ENCODE measurements at regions not wholly inside any gene's neighbourhood (a gene's known extent, or its start where the extent isn't known, plus 50 kb on each side); places are given as distances from the start of the nearest gene placed in this dataset.

DNA sequence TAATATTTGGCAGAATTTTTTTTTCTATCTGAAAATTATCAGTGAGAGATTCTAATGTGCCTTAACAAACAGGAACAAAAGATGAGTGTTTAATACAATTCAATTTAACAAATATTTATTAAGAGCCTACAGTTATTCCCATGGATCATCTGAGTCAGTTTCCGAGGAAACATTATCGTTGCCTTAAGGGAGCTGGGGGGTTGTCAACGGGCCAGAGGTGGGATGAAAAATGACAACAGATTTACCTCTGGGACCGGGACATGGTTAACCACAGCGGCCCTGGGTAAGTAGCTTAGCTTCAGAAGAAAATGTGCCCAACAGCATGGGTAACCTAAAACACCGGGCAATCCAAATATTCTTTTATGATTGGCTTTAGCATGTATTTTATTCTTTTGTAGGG, 113.6 kb downstream of the DAD1 start:
- TF ChIP-seq, protein P1, sequence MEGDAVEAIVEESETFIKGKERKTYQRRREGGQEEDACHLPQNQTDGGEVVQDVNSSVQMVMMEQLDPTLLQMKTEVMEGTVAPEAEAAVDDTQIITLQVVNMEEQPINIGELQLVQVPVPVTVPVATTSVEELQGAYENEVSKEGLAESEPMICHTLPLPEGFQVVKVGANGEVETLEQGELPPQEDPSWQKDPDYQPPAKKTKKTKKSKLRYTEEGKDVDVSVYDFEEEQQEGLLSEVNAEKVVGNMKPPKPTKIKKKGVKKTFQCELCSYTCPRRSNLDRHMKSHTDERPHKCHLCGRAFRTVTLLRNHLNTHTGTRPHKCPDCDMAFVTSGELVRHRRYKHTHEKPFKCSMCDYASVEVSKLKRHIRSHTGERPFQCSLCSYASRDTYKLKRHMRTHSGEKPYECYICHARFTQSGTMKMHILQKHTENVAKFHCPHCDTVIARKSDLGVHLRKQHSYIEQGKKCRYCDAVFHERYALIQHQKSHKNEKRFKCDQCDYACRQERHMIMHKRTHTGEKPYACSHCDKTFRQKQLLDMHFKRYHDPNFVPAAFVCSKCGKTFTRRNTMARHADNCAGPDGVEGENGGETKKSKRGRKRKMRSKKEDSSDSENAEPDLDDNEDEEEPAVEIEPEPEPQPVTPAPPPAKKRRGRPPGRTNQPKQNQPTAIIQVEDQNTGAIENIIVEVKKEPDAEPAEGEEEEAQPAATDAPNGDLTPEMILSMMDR (conservative IDR thresholded peaks at IDR 0.05; ENCODE audit: low read depth, low read length): no peak
- TF ChIP-seq MAZ (IDR thresholded peaks at IDR 0.05; ENCODE audit: borderline replicate concordance, low read depth, low read length): no peak
- TF ChIP-seq SMC3 (IDR thresholded peaks at IDR 0.05; ENCODE audit: low read depth, low read length): no peak
- no peak for TF ChIP-seq RCOR1 (IDR thresholded peaks at IDR 0.05; ENCODE audit: insufficient replicate concordance, low read length)
- no peak for TF ChIP-seq RAD21 (IDR thresholded peaks at IDR 0.05; ENCODE audit: low read length)
- TF ChIP-seq NFE2L2 (IDR thresholded peaks at IDR 0.05; ENCODE audit: low read depth, low read length): no peak
- no peak for TF ChIP-seq POLR2A (IDR thresholded peaks at IDR 0.05; ENCODE audit: low read depth, low read length)
- TF ChIP-seq CEBPB (IDR thresholded peaks at IDR 0.05; ENCODE audit: low read depth, low read length): no peak
- no peak for TF ChIP-seq MAFK (IDR thresholded peaks at IDR 0.05; ENCODE audit: low read depth, low read length)
- TF ChIP-seq MXI1 (IDR thresholded peaks at IDR 0.05; ENCODE audit: borderline replicate concordance, low read depth, low read length): no peak

Measured in IMR-90 (cell line).